ENCODE measurements at regions not wholly inside any gene's neighbourhood (a gene's known extent, or its start where the extent isn't known, plus 50 kb on each side); places are given as distances from the start of the nearest gene placed in this dataset.
"Not testable (repeated sequence)": the region's sequence is repeated elsewhere in the genome, so short reads cannot be mapped to it uniquely, and the experiment has no call there.

DNA sequence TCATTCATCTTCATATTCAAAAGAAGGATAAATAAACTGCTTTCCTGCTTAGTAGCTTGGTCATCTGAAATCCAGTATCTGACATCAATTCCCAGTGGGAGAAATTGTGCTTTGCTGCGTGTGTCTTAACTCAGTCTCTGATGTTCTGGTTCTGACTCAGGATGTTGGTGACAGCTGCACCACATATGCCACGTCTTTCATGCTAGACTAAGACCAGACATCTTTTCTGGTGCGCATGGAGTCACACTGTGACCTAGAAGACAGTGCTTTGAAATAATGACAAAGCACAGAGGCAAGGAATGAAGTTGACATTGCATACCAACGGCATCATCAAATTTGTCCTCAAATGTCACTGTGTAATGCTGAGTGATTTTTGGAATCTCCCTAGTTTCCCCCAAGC, 308.8 kb upstream of the PLGLB1 start:
- H3K27ac ChIP-seq; H3K4me3 ChIP-seq; DNase-seq (ENCODE audit: low spot score): not testable (repeated sequence)

DNA sequence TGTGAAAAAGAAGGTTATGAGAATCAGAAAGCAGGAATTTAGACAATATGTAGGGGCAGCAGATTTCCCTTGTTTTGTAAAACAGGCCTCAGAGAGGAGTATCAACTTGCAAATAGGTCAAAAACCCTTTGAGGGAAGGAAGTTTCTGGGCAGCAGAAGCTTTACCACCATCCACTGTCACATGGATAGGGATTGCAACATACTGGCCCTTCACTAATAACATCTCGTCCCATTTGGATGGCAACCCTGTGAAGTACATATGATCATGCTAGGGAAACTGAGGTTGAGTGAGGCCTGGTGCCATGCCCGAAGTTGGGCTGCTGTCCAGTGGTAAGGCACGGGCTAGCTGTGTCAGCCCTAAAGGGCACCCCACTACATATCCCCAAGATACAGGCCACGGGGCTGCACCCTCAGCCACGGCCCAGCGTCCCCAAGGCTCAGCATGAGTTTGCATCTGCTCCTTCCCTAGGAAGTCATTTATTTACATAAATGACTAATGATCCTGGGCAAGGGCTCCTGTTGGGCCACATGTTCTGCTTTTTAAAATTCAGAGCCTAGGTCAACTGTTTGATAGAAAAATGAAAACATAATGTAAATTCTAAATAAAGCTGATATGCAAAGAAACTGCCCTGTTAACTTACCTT, 310.4 kb upstream of the PLGLB1 start:
- not testable (repeated sequence) for H3K4me3 ChIP-seq

DNA sequence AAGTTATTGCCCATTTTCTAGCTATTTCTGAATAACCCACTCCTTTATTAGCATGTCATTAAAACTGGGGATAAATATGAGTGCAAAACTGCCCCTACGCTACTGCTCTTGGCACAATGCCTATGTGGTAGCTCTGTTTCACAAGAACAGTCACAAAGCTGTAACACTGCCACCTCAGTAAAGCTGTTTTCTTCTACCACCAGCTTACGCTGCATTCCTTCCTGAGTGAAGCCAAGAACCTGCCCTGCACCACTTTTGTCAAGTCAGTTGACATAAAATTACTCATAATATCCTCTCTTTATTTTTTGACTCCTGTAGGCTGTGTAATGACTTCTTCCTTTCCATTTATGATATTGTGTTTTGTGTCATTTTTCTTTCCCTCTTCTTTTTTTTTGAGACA, 313.2 kb upstream of the PLGLB1 start:
- not testable (repeated sequence) for DNase-seq (ENCODE audit: low spot score); H3K27ac ChIP-seq; H3K4me3 ChIP-seq

More for the DNA sequence above, 310.4 kb upstream of the PLGLB1 start:
- H3K27ac ChIP-seq; DNase-seq (ENCODE audit: low spot score): not testable (repeated sequence)

DNA sequence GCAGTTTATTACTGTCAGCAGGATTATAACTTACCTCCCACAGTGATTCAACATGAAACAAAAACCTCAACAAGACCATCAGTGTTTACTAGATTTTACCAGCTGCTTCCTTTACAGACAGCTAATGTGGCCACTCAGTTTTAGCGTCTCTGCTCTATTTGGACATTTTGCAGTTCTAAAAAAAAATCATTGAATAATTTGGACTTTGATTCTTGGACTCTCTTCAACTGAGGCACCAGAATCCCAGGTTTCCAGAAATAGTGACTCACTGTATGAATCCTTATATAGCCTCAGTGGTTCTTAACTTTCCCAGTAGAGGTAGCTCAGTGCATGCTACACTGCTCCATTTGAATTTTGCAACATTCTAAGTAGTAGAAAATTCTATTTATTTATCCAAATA, 317.4 kb upstream of the PLGLB1 start:
- DNase-seq (ENCODE audit: low spot score); H3K27ac ChIP-seq: not testable (repeated sequence)

DNA sequence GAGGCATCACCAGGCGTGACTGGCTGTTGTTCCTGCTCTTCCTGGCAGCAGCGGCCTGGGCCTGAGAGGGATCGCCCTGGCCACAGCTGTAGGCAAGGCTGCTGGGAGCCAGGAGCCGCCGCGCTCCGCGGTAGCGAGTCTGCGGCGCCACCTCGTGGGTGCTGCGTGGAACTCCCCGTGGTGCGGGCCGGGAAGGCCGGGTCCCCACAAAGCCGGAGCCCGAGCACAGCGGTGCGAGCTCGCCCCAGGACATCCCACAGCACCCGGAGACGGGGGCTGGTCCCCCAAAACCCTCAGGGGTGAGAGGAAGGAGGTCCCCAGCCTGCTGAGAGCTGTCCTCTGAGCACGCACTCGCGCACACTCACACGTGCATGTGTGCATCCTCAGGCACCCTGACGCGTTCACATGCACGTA, 320.0 kb upstream of the PLGLB1 start:
- H3K27ac ChIP-seq, H3K4me3 ChIP-seq: not testable (repeated sequence)
- TF ChIP-seq, protein P1, sequence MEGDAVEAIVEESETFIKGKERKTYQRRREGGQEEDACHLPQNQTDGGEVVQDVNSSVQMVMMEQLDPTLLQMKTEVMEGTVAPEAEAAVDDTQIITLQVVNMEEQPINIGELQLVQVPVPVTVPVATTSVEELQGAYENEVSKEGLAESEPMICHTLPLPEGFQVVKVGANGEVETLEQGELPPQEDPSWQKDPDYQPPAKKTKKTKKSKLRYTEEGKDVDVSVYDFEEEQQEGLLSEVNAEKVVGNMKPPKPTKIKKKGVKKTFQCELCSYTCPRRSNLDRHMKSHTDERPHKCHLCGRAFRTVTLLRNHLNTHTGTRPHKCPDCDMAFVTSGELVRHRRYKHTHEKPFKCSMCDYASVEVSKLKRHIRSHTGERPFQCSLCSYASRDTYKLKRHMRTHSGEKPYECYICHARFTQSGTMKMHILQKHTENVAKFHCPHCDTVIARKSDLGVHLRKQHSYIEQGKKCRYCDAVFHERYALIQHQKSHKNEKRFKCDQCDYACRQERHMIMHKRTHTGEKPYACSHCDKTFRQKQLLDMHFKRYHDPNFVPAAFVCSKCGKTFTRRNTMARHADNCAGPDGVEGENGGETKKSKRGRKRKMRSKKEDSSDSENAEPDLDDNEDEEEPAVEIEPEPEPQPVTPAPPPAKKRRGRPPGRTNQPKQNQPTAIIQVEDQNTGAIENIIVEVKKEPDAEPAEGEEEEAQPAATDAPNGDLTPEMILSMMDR (IDR thresholded peaks at IDR 0.05), result peak; percentile 52
- DNase-seq (ENCODE audit: low spot score), result peak; percentile 74

More for the DNA sequence above, 317.4 kb upstream of the PLGLB1 start:
- H3K4me3 ChIP-seq, result not testable (repeated sequence)

DNA sequence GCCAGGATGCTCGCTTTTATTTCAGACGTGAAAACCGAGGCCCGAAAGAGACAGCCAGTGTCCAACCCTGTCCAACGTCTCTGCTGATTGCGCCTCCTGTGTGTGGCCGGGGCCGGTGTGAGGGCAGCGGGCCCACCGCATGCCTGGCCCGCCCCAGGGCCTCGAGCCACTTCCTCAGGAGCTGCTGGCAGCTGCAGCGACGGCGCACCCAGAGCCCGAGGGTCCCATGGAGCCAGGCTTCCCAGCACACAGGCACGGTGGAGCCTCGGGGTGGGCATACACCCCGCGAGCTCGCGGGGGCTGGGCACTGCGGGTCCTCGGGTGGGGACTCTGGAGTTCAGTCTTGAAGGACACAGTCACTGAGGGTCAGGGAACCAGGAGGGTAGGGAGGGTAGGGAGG, 320.5 kb upstream of the PLGLB1 start:
- not testable (repeated sequence) for DNase-seq (ENCODE audit: low spot score); H3K27ac ChIP-seq; H3K4me3 ChIP-seq

DNA sequence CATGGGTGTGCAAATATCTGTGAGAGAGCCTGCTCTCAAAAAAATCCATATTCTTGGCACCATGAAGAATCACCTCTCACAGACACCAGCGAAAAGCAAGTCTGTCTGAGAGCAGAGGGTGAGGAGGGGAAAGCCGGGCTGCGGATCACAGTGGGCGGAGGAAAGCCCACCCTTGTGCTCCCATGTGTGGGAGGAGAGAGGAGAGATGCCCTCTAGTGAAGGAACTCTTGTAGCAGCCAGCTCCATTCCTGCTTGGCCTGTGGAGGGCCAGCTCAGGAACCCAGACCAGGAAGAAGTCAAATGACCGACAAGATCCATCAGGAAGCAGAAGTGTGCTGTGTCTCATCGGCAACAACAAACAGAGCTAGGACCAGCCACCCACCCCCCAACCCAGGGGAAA, 321.7 kb upstream of the PLGLB1 start:
- not testable (repeated sequence) for H3K27ac ChIP-seq; H3K4me3 ChIP-seq; DNase-seq (ENCODE audit: low spot score)

DNA sequence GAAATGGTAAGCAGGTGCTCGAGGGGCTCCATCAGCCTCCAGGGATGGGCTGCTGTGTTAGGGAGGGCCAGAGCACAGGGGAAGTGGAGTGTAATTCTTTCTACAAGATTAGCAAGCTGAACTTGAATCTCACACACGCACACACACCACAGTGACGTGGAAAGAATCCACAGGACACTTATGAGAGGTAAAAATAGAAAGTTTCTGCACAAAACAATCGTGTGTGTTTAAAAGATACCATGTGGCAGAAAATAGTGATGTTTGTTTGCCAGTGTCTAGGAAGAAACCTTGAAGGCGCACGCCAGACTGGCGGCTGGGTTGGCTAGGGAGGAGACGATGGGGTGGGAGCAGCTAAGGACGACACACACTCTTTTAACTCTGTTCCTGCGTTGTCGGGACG, 323.6 kb upstream of the PLGLB1 start:
- H3K27ac ChIP-seq; DNase-seq (ENCODE audit: low spot score); H3K4me3 ChIP-seq: not testable (repeated sequence)

DNA sequence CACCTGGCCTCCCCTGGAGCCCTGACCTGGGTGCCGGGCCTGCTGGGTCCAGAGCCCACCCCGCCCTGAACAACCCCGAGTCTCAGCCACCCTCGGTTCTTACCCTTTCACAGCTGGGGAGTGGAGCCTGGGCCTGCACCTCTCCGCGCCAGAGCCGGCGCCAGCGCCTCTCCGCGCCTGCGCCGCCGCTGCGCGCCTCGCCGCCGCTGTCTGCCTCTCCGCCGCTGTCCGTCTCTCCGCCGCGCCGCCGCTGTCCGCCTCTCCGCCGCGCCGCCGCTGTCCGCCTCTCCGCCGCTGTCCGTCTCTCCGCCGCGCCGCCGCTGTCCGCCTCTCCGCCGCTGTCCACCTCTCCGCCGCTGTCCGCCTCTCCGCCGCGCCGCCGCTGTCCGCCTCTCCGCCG, 326.9 kb upstream of the PLGLB1 start:
- not testable (repeated sequence) for DNase-seq (ENCODE audit: low spot score)

DNA sequence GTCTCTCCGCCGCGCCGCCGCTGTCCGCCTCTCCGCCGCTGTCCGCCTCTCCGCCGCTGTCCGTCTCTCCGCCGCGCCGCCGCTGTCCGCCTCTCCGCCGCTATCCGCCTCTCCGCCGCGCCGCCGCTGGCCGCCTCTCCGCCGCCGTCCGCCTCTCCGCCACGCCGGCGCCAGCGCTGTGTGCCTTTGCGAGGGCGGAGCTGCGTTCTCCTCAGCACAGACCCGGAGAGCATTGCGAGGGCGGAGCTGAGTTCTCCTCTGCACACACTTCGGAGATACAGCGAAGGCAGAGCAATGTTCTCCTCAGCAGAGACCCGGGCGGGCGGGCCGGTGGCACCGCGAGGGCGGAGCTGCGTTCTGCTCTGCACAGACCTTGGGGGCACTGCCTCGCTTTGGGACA, 327.4 kb upstream of the PLGLB1 start:
- DNase-seq (ENCODE audit: low spot score); H3K27ac ChIP-seq; H3K4me3 ChIP-seq: not testable (repeated sequence)

More for the DNA sequence above, 326.9 kb upstream of the PLGLB1 start:
- H3K4me3 ChIP-seq, result not testable (repeated sequence)
- H3K27ac ChIP-seq, result peak overlapping the region in 1 of 2 donors; percentile 51

DNA sequence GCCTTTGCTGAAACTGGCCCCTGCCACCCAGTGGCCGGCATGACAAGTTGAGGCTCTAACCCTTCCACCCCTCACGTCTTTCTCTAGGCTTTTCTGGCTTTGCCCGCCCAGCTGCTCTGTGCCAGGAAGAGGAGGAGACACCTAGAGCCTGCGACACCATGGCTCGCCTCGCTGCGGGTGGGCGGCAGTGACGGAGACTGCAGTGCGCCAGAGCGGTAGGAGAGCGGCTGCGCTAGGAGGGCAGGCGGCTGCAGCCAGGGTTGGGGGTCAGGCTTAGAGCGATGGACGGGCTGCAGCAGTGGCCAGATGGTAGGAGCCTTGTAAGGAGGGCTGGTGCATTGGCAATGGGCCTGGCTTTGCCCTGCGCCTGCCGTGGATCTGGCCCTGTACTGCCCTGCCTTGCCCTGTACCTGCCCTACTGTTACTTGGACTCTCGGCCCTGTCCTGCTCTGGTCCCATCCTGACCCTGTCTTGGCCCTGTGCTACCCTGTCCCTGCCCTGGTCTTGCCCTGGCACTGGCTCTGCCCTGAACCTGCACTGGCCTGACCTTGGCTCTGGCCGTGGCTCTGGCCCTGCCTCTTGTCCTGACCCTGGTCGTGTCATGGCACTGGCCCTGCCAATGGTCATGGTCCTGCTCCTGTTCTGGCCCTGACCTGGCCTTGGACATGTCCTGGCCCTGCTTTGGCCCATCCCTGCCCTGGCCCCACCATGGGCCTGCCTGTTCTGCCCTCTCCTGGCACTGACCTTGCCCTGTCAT, 330.7 kb upstream of the PLGLB1 start:
- not testable (repeated sequence) for H3K4me3 ChIP-seq; DNase-seq (ENCODE audit: low spot score); H3K27ac ChIP-seq

DNA sequence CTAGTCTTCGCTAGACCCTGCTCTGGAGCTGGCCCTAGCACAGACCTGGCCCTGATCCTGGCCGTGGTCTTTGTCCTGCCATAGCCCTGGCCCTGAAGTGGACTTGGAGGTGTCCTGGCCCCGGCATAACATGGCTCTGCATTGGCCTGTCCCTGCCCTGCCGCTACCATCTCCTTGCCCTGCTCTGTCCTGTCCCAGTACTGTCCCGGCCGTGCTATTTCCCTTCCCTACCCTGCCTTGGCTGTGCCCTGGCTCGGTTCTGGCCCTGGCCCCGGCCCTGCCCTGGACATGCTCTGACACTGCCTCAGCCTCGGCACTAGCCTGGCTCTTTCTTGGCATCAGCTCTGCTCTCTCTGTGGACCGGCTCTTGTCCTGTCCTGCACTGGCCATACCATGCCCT, 331.8 kb upstream of the PLGLB1 start:
- DNase-seq (ENCODE audit: low spot score); H3K4me3 ChIP-seq; H3K27ac ChIP-seq: not testable (repeated sequence)

DNA sequence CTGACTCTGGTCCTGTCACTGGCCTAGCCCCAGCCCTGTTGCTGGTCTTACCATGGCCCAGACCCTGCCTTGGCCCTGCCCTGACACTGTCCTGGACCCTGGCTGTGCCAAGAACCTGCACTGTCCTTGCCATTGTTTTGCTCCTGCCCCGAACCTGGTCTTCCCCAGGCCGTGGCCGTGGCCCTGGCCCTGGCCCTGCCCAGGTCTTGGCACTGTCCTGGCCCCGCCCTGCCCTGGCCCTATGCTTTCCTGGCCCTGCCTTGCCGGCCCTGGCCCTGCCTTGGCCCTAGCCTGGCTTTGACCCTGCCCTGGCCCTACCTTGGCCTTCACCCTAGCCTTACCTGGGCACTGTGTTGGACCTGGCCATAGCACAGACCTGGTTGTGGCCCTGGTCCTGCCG, 332.5 kb upstream of the PLGLB1 start:
- not testable (repeated sequence) for H3K27ac ChIP-seq; H3K4me3 ChIP-seq; DNase-seq (ENCODE audit: low spot score)

DNA sequence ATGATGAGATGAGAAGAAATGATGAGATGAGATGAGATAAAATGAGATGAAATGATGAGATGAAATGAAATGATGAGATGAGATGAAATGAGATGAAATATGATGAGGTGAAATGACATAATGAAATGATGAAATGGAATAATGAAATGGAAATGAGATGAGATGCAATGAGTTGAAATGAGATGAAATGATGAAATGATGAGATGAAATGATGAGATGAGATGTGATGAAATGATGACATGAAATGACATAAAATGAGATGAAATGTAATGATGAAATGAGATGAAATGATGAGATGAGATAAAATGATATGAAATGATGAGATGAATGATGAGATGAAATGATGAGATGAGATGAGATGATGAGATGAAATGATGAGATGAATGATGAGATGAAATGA, 338.6 kb upstream of the PLGLB1 start:
- H3K27ac ChIP-seq; H3K4me3 ChIP-seq; DNase-seq (ENCODE audit: low spot score): not testable (repeated sequence)

DNA sequence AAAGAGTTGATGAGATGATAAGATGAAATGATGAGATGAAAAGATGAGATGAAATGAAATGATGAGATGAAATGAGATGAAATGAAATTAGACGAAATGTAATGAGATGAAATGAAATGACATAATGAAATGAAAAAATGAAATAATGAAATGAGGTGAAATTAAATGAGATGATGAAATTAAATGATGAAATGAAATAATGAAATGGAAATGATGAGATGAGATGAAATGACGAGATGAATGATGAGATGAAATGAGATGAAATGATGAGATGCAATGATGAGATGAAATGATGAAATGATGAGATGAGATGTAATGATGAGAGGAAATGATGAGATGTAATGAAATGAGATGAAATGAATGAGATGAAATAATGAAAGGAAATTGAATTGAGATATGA, 339.3 kb upstream of the PLGLB1 start:
- not testable (repeated sequence) for H3K4me3 ChIP-seq; H3K27ac ChIP-seq; DNase-seq (ENCODE audit: low spot score)

DNA sequence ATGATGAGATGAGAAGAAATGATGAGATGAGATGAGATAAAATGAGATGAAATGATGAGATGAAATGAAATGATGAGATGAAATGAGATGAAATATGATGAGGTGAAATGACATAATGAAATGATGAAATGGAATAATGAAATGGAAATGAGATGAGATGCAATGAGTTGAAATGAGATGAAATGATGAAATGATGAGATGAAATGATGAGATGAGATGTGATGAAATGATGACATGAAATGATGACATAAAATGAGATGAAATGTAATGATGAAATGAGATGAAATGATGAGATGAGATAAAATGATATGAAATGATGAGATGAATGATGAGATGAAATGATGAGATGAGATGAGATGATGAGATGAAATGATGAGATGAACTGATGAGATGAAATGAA, 340.2 kb upstream of the PLGLB1 start:
- DNase-seq (ENCODE audit: low spot score); H3K27ac ChIP-seq; H3K4me3 ChIP-seq: not testable (repeated sequence)

DNA sequence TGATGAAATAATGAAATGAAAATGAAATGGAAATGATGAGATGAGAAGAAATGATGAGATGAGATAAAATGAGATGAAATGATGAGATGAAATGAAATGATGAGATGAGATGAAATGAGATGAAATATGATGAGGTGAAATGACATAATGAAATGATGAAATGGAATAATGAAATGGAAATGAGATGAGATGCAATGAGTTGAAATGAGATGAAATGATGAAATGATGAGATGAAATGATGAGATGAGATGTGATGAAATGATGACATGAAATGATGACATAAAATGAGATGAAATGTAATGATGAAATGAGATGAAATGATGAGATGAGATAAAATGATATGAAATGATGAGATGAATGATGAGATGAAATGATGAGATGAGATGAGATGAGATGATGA, 342.7 kb upstream of the PLGLB1 start:
- DNase-seq (ENCODE audit: low spot score); H3K27ac ChIP-seq; H3K4me3 ChIP-seq: not testable (repeated sequence)

DNA sequence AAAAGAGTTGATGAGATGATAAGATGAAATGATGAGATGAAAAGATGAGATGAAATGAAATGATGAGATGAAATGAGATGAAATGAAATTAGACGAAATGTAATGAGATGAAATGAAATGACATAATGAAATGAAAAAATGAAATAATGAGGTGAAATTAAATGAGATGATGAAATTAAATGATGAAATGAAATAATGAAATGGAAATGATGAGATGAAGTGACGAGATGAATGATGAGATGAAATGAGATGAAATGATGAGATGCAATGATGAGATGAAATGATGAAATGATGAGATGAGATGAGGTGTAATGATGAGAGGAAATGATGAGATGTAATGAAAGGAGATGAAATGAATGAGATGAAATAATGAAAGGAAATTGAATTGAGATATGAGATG, 343.4 kb upstream of the PLGLB1 start:
- DNase-seq (ENCODE audit: low spot score); H3K4me3 ChIP-seq; H3K27ac ChIP-seq: not testable (repeated sequence)

DNA sequence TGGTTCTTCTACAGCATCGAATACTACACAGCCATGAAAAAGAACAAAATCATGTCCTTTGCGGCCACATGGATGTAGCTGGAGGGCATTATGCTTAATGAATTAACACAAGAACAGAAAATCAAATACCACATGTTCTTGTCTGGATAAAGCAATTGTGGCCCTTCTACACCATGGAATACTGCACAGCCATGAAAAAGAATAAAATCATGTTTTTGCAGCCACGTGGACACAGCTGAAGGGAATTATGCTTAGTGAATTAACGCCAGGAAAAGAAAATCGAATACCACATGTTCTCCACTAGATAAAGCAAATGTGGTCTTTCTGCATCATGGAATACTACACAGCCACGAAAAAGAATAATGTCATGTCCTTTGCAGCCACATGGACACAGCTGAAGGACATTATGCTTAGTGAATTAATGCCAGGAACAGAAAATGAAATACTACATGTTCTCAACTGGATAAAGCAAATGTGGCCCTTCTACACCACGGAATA, 361.8 kb upstream of the PLGLB2 start:
- DNase-seq (ENCODE audit: low spot score); H3K27ac ChIP-seq; H3K4me3 ChIP-seq: not testable (repeated sequence)
